HCT116 (cell line): ENCODE measurements at regions not wholly inside any gene's neighbourhood (a gene's known extent, or its start where the extent isn't known, plus 50 kb on each side); places are given as distances from the start of the nearest gene placed in this dataset.

Experiments used
- MAX ChIP-seq: IDR thresholded peaks from 2 replicates; pipeline ENCODE4 v1.6.1; 2012
- POLR2A ChIP-seq: IDR thresholded peaks from 2 replicates; pipeline ENCODE4 v1.7.0; 2011; ENCODE audit warnings: borderline replicate concordance; ENCODE audit not compliant: insufficient read depth, insufficient read length; ENCODE audit errors: extremely low read depth

- TF ChIP-seq POLR2A (no peak), MAX (no peak)
Measured at GRCh38 chr12:41743835-41744234, 400.8 kb downstream of the GXYLT1 start.
